ENCODE measurements at regions not wholly inside any gene's neighbourhood (a gene's known extent, or its start where the extent isn't known, plus 50 kb on each side); places are given as distances from the start of the nearest gene placed in this dataset.

- Histone ChIP-seq H3K4me2 (ENCODE audit: insufficient read depth, low read length) (no peak overlapping the region), H3K27ac (ENCODE audit: low read length) (no peak overlapping the region), H3K9ac (ENCODE audit: low read depth, low read length) (no peak overlapping the region), H2AFZ (ENCODE audit: low read depth, low read length) (no peak overlapping the region), H3K36me3 (ENCODE audit: insufficient read depth, low read length) (no peaks in the 10 kb centered on the region), H3K27me3 (ENCODE audit: insufficient read depth, low read length, poor library complexity) (no peaks in the 10 kb centered on the region), H3K4me1 (ENCODE audit: insufficient read depth, low read length) (no peaks in the 10 kb centered on the region), H3K4me3 (ENCODE audit: low read depth in 1 of 2, low read length in 2 of 2) (no peak overlapping the region), H4K20me1 (ENCODE audit: insufficient read depth, low read length) (no peaks in the 10 kb centered on the region), H3K9me3 (ENCODE audit: insufficient read depth, low read length, severe bottlenecking) (no peaks in the 10 kb centered on the region), H3K79me2 (ENCODE audit: insufficient read depth, low read length) (no peaks in the 10 kb centered on the region)
- DNase-seq (no peak), ATAC-seq (ENCODE audit: insufficient read depth, low read depth) (no peak)
- TF ChIP-seq, protein P1, sequence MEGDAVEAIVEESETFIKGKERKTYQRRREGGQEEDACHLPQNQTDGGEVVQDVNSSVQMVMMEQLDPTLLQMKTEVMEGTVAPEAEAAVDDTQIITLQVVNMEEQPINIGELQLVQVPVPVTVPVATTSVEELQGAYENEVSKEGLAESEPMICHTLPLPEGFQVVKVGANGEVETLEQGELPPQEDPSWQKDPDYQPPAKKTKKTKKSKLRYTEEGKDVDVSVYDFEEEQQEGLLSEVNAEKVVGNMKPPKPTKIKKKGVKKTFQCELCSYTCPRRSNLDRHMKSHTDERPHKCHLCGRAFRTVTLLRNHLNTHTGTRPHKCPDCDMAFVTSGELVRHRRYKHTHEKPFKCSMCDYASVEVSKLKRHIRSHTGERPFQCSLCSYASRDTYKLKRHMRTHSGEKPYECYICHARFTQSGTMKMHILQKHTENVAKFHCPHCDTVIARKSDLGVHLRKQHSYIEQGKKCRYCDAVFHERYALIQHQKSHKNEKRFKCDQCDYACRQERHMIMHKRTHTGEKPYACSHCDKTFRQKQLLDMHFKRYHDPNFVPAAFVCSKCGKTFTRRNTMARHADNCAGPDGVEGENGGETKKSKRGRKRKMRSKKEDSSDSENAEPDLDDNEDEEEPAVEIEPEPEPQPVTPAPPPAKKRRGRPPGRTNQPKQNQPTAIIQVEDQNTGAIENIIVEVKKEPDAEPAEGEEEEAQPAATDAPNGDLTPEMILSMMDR (IDR thresholded peaks at IDR 0.05; ENCODE audit: borderline replicate concordance, extremely low read depth, low read length, poor library complexity, severe bottlenecking) = no peak
Measured at GRCh38 chr5:18975624-18976023, 1012.4 kb downstream of the CDH18 start.

DNA sequence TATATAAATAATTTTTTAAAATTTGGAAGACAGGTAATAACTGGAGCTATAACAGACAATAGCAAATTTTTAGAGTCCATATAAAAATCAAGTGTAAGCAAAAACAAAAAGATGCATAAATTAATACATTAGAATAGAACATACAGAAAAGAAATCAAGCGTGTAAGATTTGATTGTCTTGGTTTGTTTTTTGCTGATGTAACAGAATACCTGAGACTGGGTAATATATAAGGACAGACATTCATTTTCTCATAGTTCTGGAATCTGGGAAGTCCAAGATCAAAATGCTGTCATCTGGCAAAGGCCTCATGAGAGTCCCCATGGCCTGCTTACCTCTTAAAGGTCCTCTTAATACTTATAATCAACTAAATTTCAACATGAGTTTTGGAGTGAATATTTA, 1010.1 kb downstream of the CDH18 start:
- DNase-seq (no peak), ATAC-seq (ENCODE audit: insufficient read depth, low read depth) (no peak)
- no peaks in the 10 kb centered on the region for H4K20me1 ChIP-seq (ENCODE audit: insufficient read depth, low read length)
- no peak overlapping the region for H3K9ac ChIP-seq (ENCODE audit: low read depth, low read length)
- no peak overlapping the region for H2AFZ ChIP-seq (ENCODE audit: low read depth, low read length)
- H3K4me3 ChIP-seq (ENCODE audit: low read depth in 1 of 2, low read length in 2 of 2) = no peak overlapping the region
- no peaks in the 10 kb centered on the region for H3K4me1 ChIP-seq (ENCODE audit: insufficient read depth, low read length)
- no peaks in the 10 kb centered on the region for H3K79me2 ChIP-seq (ENCODE audit: insufficient read depth, low read length)
- no peak overlapping the region for H3K27ac ChIP-seq (ENCODE audit: low read length)
- no peaks in the 10 kb centered on the region for H3K27me3 ChIP-seq (ENCODE audit: insufficient read depth, low read length, poor library complexity)
- TF ChIP-seq EZH2 (IDR thresholded peaks at IDR 0.05; ENCODE audit: borderline replicate concordance, low read depth, low read length, severe bottlenecking) = no peak
- TF ChIP-seq, protein P1 (IDR thresholded peaks at IDR 0.05; ENCODE audit: borderline replicate concordance, extremely low read depth, low read length, poor library complexity, severe bottlenecking) = no peak
- H3K9me3 ChIP-seq (ENCODE audit: insufficient read depth, low read length, severe bottlenecking) = no peaks in the 10 kb centered on the region
- H3K4me2 ChIP-seq (ENCODE audit: insufficient read depth, low read length) = no peak overlapping the region
- no peaks in the 10 kb centered on the region for H3K36me3 ChIP-seq (ENCODE audit: insufficient read depth, low read length)

GRCh38 chr5:18984559-18985080, 1003.4 kb downstream of the CDH18 start:
- H2AFZ ChIP-seq (ENCODE audit: low read depth, low read length) = no peak overlapping the region
- H3K9me3 ChIP-seq (ENCODE audit: insufficient read depth, low read length, severe bottlenecking) = no peaks in the 10 kb centered on the region
- H4K20me1 ChIP-seq (ENCODE audit: insufficient read depth, low read length) = no peaks in the 10 kb centered on the region
- no peak overlapping the region for H3K27ac ChIP-seq (ENCODE audit: low read length)
- H3K9ac ChIP-seq (ENCODE audit: low read depth, low read length) = no peak overlapping the region
- H3K4me3 ChIP-seq (ENCODE audit: low read depth in 1 of 2, low read length in 2 of 2) = no peak overlapping the region
- ATAC-seq (ENCODE audit: insufficient read depth, low read depth) (no peak), DNase-seq (no peak)
- TF ChIP-seq, protein P1 (IDR thresholded peaks at IDR 0.05; ENCODE audit: borderline replicate concordance, extremely low read depth, low read length, poor library complexity, severe bottlenecking) = no peak
- no peak for TF ChIP-seq EZH2 (IDR thresholded peaks at IDR 0.05; ENCODE audit: borderline replicate concordance, low read depth, low read length, severe bottlenecking)
- no peak overlapping the region for H3K4me2 ChIP-seq (ENCODE audit: insufficient read depth, low read length)
- H3K79me2 ChIP-seq (ENCODE audit: insufficient read depth, low read length) = no peaks in the 10 kb centered on the region
- H3K4me1 ChIP-seq (ENCODE audit: insufficient read depth, low read length) = no peaks in the 10 kb centered on the region
- H3K36me3 ChIP-seq (ENCODE audit: insufficient read depth, low read length) = no peaks in the 10 kb centered on the region
- H3K27me3 ChIP-seq (ENCODE audit: insufficient read depth, low read length, poor library complexity) = no peaks in the 10 kb centered on the region

Measured in DND-41 (cell line).